HCT116 (cell line): ENCODE measurements at regions not wholly inside any gene's neighbourhood (a gene's known extent, or its start where the extent isn't known, plus 50 kb on each side); places are given as distances from the start of the nearest gene placed in this dataset.

Source experiments
- ATAC-seq: fragments of 200-7000 bp; cut with Tn5 transposase; 2 replicates; pipeline ENCODE4 v1.9.1; 2020; ENCODE audit warnings: mild to moderate bottlenecking, moderate library complexity
- BruUV-seq: library from RNA; stranded (reverse); fragments of 400-500 nt; replicated peaks from 2 replicates; lab custom pipeline; 2021; lab: Mats Ljungman, UMichigan
- CTCF ChIA-PET: fragments of 300-600 bp; sonication (Branson Sonifier 250); formaldehyde crosslinking; loops from one replicate; lab custom pipeline; 2021; ENCODE audit warnings: antibody characterized with exemption; lab: Charles Lee
- POLR2A ChIA-PET: fragments of 300-600, 350-600 bp; sonication (Branson Sonifier 250); formaldehyde crosslinking; loops from one replicate; lab custom pipeline; 2021; ENCODE audit warnings: antibody characterized with exemption; lab: Charles Lee
- RAD21 ChIA-PET, 2 experiments: fragments of 300-600 bp; sonication (Branson Sonifier 250); formaldehyde crosslinking; loops; one replicate each; lab custom pipeline; 2023; ENCODE audit warnings: low total read pairs in 2 of 2; ENCODE audit not compliant: uncharacterized antibody in 2 of 2, unreplicated experiment in 2 of 2, low non-redundant PET in 1 of 2; lab: Charles Lee
- DNase-seq: peaks from one replicate; pipeline ENCODE4 v3.0.0-alpha.2; 2010; ENCODE audit warnings: low read depth, low spot score
- H2AFZ ChIP-seq: fragments of 200-600 bp; shearing (Covaris generic), sonication (generic); 2 replicates; pipeline ENCODE4 v1.6.1; 2017; ENCODE audit warnings: low read depth, mixed run types, mixed read lengths, antibody characterized with exemption, low read length; ENCODE audit not compliant: poor library complexity, severe bottlenecking
- H3K27ac ChIP-seq: 2 replicates; pipeline ENCODE4 v1.5.1; 2012; ENCODE audit warnings: low read depth, low read length
- H3K27me3 ChIP-seq: fragments of 200-600 bp; sonication (generic); 2 replicates; pipeline ENCODE4 v1.6.1; 2016; ENCODE audit warnings: mixed run types, low read length, mixed read lengths; ENCODE audit not compliant: insufficient read depth
- H3K36me3 ChIP-seq, 2 experiments: fragments of 200-500 bp in 1 of 2; fragments of 200-600 bp in 1 of 2; sonication (Bioruptor generic) in 1 of 2; sonication (generic) in 1 of 2; 2 replicates each; pipeline versions ENCODE4 v1.5.1 to v1.6.1; 2014 to 2016; ENCODE audit warnings: low read length in 2 of 2, inconsistent platforms in 1 of 2, mixed read lengths in 1 of 2, mixed run types in 1 of 2; ENCODE audit not compliant: insufficient read depth in 2 of 2, control insufficient read depth in 1 of 2
- H3K4me1 ChIP-seq, 2 experiments: fragments of 200-600 bp in 1 of 2; sonication (generic) in 1 of 2; 2 replicates each; pipeline versions ENCODE4 v1.5.1 to v1.6.1; 2012 to 2017; ENCODE audit warnings: low read length in 2 of 2, inconsistent platforms in 1 of 2, mild to moderate bottlenecking in 1 of 2, mixed read lengths in 1 of 2, mixed run types in 1 of 2, moderate library complexity in 1 of 2; ENCODE audit not compliant: insufficient read depth in 2 of 2, control insufficient read depth in 1 of 2
- H3K4me2 ChIP-seq: fragments of 200-600 bp; sonication (generic); 2 replicates; pipeline ENCODE4 v1.6.1; 2017; ENCODE audit warnings: mixed run types, low read length, mixed read lengths
- H3K4me3 ChIP-seq, 2 experiments: fragments of 200-600 bp in 1 of 2; sonication (generic) in 1 of 2; replicated peaks in 1 of 2; 2 replicates each; pipeline ENCODE4 v1.5.1; 2011 to 2016; ENCODE audit warnings: low read length in 2 of 2, control low read depth in 1 of 2, low read depth in 1 of 2, mild to moderate bottlenecking in 1 of 2, mixed read lengths in 1 of 2, mixed run types in 1 of 2
- H3K79me2 ChIP-seq: fragments of 200-600 bp; sonication (generic); 2 replicates; pipeline ENCODE4 v1.6.1; 2017; ENCODE audit warnings: mild to moderate bottlenecking, mixed run types, low read length, moderate library complexity, mixed read lengths; ENCODE audit not compliant: insufficient read depth
- H3K9ac ChIP-seq: fragments of 200-600 bp; sonication (generic); 2 replicates; pipeline ENCODE4 v1.6.1; 2016; ENCODE audit warnings: low read length, mixed read lengths
- H3K9me2 ChIP-seq: fragments of 200-600 bp; sonication (generic), shearing (Covaris generic); 2 replicates; pipeline ENCODE4 v1.6.1; 2017; ENCODE audit warnings: mixed run types, mild to moderate bottlenecking, moderate library complexity; ENCODE audit not compliant: insufficient read depth
- H3K9me3 ChIP-seq, 2 experiments: fragments of 200-500 bp in 1 of 2; fragments of 200-600 bp in 1 of 2; sonication (Bioruptor generic) in 1 of 2; sonication (generic) in 1 of 2; 2 replicates each; pipeline ENCODE4 v1.6.1; 2014 to 2017; ENCODE audit warnings: low read length in 2 of 2, mixed read lengths in 2 of 2, inconsistent platforms in 1 of 2, low read depth in 1 of 2, mild to moderate bottlenecking in 1 of 2, mixed run types in 1 of 2, moderate library complexity in 1 of 2; ENCODE audit not compliant: control insufficient read depth in 1 of 2, insufficient read depth in 1 of 2
- H4K20me1 ChIP-seq: fragments of 200-600 bp; sonication (generic), shearing (Covaris generic); 2 replicates; pipeline ENCODE4 v1.6.1; 2017; ENCODE audit warnings: mixed run types, mild to moderate bottlenecking, moderate library complexity; ENCODE audit not compliant: insufficient read depth
- CBX3 ChIP-seq: IDR thresholded peaks from 2 replicates; pipeline ENCODE4 v1.6.1; 2012; ENCODE audit warnings: low read depth
- CEBPB ChIP-seq: IDR thresholded peaks from 2 replicates; pipeline ENCODE4 v1.6.1; 2012; ENCODE audit warnings: low read depth
- EGR1 ChIP-seq: IDR thresholded peaks from 2 replicates; pipeline ENCODE4 v1.6.1; 2012; ENCODE audit warnings: low read depth
- ELF1 ChIP-seq: IDR thresholded peaks from 2 replicates; pipeline ENCODE4 v1.6.1; 2012; ENCODE audit warnings: low read depth, borderline replicate concordance
- EZH2 ChIP-seq: fragments of 200-600 bp; sonication (generic); IDR thresholded peaks from 2 replicates; pipeline ENCODE4 v1.6.1; 2017; ENCODE audit warnings: antibody characterized with exemption, mixed run types
- FOSL1 ChIP-seq: IDR thresholded peaks from 2 replicates; pipeline ENCODE4 v1.6.1; 2012; ENCODE audit warnings: low read depth
- JUND ChIP-seq: IDR thresholded peaks from 2 replicates; pipeline ENCODE4 v1.6.1; 2012
- POLR2AphosphoS5 ChIP-seq: IDR thresholded peaks from 2 replicates; pipeline ENCODE4 v1.6.1; 2011; ENCODE audit warnings: mild to moderate bottlenecking, low read depth, low read length, moderate library complexity
- RAD21 ChIP-seq: IDR thresholded peaks from 2 replicates; pipeline ENCODE4 v1.6.1; 2012; ENCODE audit warnings: low read depth, mild to moderate bottlenecking
- YY1 ChIP-seq: IDR thresholded peaks from 2 replicates; pipeline ENCODE4 v1.6.1; 2011; ENCODE audit warnings: low read length, low read depth, moderate library complexity, mild to moderate bottlenecking; ENCODE audit not compliant: insufficient replicate concordance; ENCODE audit errors: extremely low read depth
- intact Hi-C: fragments of 100-400 bp; cut with micrococcal nuclease; formaldehyde crosslinking; loops from 2 replicates; pipeline ENCODE4 v1.10.0; 2022

GRCh38 chr12:47369085-47369484 is 289.3 kb upstream of the AMIGO2 start:
- H3K79me2 ChIP-seq: no peaks in the 10 kb centered on the region
- no peak for TF ChIP-seq EGR1
- TF ChIP-seq CBX3: no peak
- no peak for TF ChIP-seq ELF1
- no peak for TF ChIP-seq EZH2
- TF ChIP-seq YY1: no peak
- no peak for TF ChIP-seq CEBPB
- TF ChIP-seq FOSL1: no peak
- TF ChIP-seq RAD21: no peak
- TF ChIP-seq JUND: no peak
- no peak for TF ChIP-seq POLR2AphosphoS5
- no peaks in the 10 kb centered on the region for H3K9me2 ChIP-seq
- ChIA-PET CTCF (no interaction called here), POLR2A (no interaction called here), RAD21 (no interaction called here)
- no peak overlapping the region for H3K4me3 ChIP-seq
- BruUV-seq: no TSS peak
- H3K4me2 ChIP-seq: no peak overlapping the region
- intact Hi-C loops: no loop called here
- H3K36me3 ChIP-seq: no peaks in the 10 kb centered on the region
- no peaks in the 10 kb centered on the region for H3K27me3 ChIP-seq
- no peak for ATAC-seq
- DNase-seq: no peak
- H3K9ac ChIP-seq: no peak overlapping the region
- H3K27ac ChIP-seq: no peak overlapping the region
- no peak overlapping the region for H2AFZ ChIP-seq
- H4K20me1 ChIP-seq: no peaks in the 10 kb centered on the region
- H3K9me3 ChIP-seq: no peaks in the 10 kb centered on the region
- H3K4me1 ChIP-seq: no peaks in the 10 kb centered on the region

- no peaks in the 10 kb centered on the region for H3K4me1 ChIP-seq
- H3K9me2 ChIP-seq: no peaks in the 10 kb centered on the region
- CTCF ChIA-PET: no interaction called here
- H3K36me3 ChIP-seq: no peaks in the 10 kb centered on the region
- no peaks in the 10 kb centered on the region for H3K27me3 ChIP-seq
- no peak overlapping the region for H2AFZ ChIP-seq
- no peak for DNase-seq
- no peak overlapping the region for H3K4me2 ChIP-seq
- no peak overlapping the region for H3K27ac ChIP-seq
- no peaks in the 10 kb centered on the region for H3K9me3 ChIP-seq
- intact Hi-C loops: no loop called here
- no peak overlapping the region for H3K9ac ChIP-seq
- BruUV-seq: no TSS peak
- no peaks in the 10 kb centered on the region for H4K20me1 ChIP-seq
- H3K79me2 ChIP-seq: no peaks in the 10 kb centered on the region
- no peak for TF ChIP-seq JUND
- TF ChIP-seq, all 23 proteins: peak for 0
- ATAC-seq: no peak
- ChIA-PET POLR2A (no interaction called here), RAD21 (no interaction called here)
- H3K4me3 ChIP-seq: no peak overlapping the region
Measured at GRCh38 chr12:47367912-47368537, 288.3 kb upstream of the AMIGO2 start.
